Sigmoid colon (tissue), 6 donors: ENCODE measurements at regions not wholly inside any gene's neighbourhood (a gene's known extent, or its start where the extent isn't known, plus 50 kb on each side); places are given as distances from the start of the nearest gene placed in this dataset.

Experiments used
- DNase-seq: peaks from one replicate; pipeline ENCODE4 v3.0.0-alpha.2; 2019
- H3K27ac ChIP-seq, 4 donors: fragments of 200-600 bp; sonication (generic); one replicate each; pipeline ENCODE4 v1.5.1; 2016 to 2019; ENCODE audit warnings: mild to moderate bottlenecking in 1 of 4
- H3K27me3 ChIP-seq, 3 donors: fragments of 200-600 bp; sonication (generic); one replicate each; pipeline ENCODE4 v1.5.1; 2019; ENCODE audit warnings: mild to moderate bottlenecking in 1 of 3
- H3K36me3 ChIP-seq, 4 donors: fragments of 200-600 bp; sonication (generic); one replicate each; pipeline ENCODE4 v1.5.1; 2016 to 2019
- H3K4me1 ChIP-seq, 4 donors: fragments of 200-600 bp; sonication (generic); one replicate each; pipeline ENCODE4 v1.5.1; 2017 to 2019
- H3K4me3 ChIP-seq, 4 donors: fragments of 200-600 bp; sonication (generic); one replicate each; pipeline ENCODE4 v1.5.1; 2017 to 2019; ENCODE audit warnings: mild to moderate bottlenecking in 2 of 4, moderate library complexity in 1 of 4
- H3K9me3 ChIP-seq, 4 donors: fragments of 200-600 bp in 3 of 4; sonication (generic) in 3 of 4; one replicate each; pipeline versions ENCODE4 v1.5.1 to v1.6.1; 2013 to 2019
- CTCF ChIP-seq, 4 experiments: fragments of 450-650 bp in 3 of 4; fragments of 200-600 bp in 1 of 4; IDR thresholded peaks; one replicate each; pipeline ENCODE4 v1.5.1; 2016 to 2019; ENCODE audit warnings: antibody characterized with exemption in 4 of 4, mild to moderate bottlenecking in 3 of 4, moderate library complexity in 2 of 4
- EP300 ChIP-seq, 4 donors: sonication (generic); formaldehyde crosslinking; IDR thresholded peaks; one replicate each; pipeline ENCODE4 v1.6.1; 2017; ENCODE audit warnings: antibody characterized with exemption in 4 of 4
- POLR2A ChIP-seq, 2 donors: fragments of 450-650 bp; IDR thresholded peaks; one replicate each; pipeline ENCODE4 v1.6.1; 2016; ENCODE audit warnings: antibody characterized with exemption in 2 of 2, mild to moderate bottlenecking in 2 of 2, moderate library complexity in 2 of 2
- POLR2AphosphoS5 ChIP-seq, 4 donors: sonication (generic); formaldehyde crosslinking; IDR thresholded peaks; one replicate each; pipeline ENCODE4 v1.6.1; 2017; ENCODE audit warnings: antibody characterized with exemption in 4 of 4
- WGBS, 2 donors: extraction: QIAGEN DNeasy Blood & Tissue Kit; methylation state at CpG; one replicate each; pipeline ENCODE4 v1.1.7; 2013; 5-methylcytosine and 5-hydroxymethylcytosine counted together
- intact Hi-C: fragments of 100-400 bp; cut with DNase I; formaldehyde crosslinking; loops from one replicate; pipeline ENCODE4 v1.15.1; 2023
- donor health status: healthy with polysubstance abuse.
- donor health status: healthy.

- intact Hi-C loops = no loop called here
- H3K27ac ChIP-seq = no peak overlapping the region
- H3K9me3 ChIP-seq = peaks cover 0 to 4% (median 0%) of the 10 kb centered on the region in 4 donors
- WGBS, 2 donors = 76 to 78% methylated on average over 2 of the region's 2 CpGs
- H3K4me3 ChIP-seq = no peak overlapping the region
- no peaks in the 10 kb centered on the region for H3K27me3 ChIP-seq
- no peak for DNase-seq
- H3K36me3 ChIP-seq = no peaks in the 10 kb centered on the region
- no peak for TF ChIP-seq CTCF (IDR thresholded peaks at IDR 0.05)
- TF ChIP-seq POLR2A (IDR thresholded peaks at IDR 0.05) = no peak
- no peak for TF ChIP-seq POLR2AphosphoS5 (IDR thresholded peaks at IDR 0.05)
- TF ChIP-seq EP300 (IDR thresholded peaks at IDR 0.05) = no peak
- peaks cover 0 to 1% (median 0%) of the 10 kb centered on the region in 4 donors for H3K4me1 ChIP-seq
These were observed 112.8 kb upstream of the STEAP1B start for GRCh38 chr7:22612776-22613175.

- WGBS, 2 donors = 73 to 78% methylated on average over 4 of the region's 4 CpGs
- intact Hi-C loops = no loop called here
These were observed 111.7 kb upstream of the STEAP1B start for GRCh38 chr7:22611758-22612079.

GRCh38 chr7:22610951-22611757 is 111.2 kb upstream of the STEAP1B start:
- 80 to 85% methylated on average over 3 of the region's 3 CpGs for WGBS, 2 donors
- no peak for TF ChIP-seq POLR2AphosphoS5 (IDR thresholded peaks at IDR 0.05)
- TF ChIP-seq POLR2A (IDR thresholded peaks at IDR 0.05) = no peak
- TF ChIP-seq EP300 (IDR thresholded peaks at IDR 0.05) = no peak
- no peak for TF ChIP-seq CTCF (IDR thresholded peaks at IDR 0.05)
- Histone ChIP-seq H3K4me3 (no peak overlapping the region), H3K27ac (no peak overlapping the region), H3K4me1 (peaks cover 0 to 18% (median 8%) of the 10 kb centered on the region in 4 donors), H3K36me3 (no peaks in the 10 kb centered on the region), H3K9me3 (no peaks in the 10 kb centered on the region), H3K27me3 (no peaks in the 10 kb centered on the region)
- intact Hi-C loops = no loop called here
- DNase-seq = no peak

More at GRCh38 chr7:22611758-22612079, 111.7 kb upstream of the STEAP1B start:
- H3K9me3 ChIP-seq = no peaks in the 10 kb centered on the region
- H3K4me3 ChIP-seq = no peak overlapping the region
- no peak overlapping the region for H3K27ac ChIP-seq
- DNase-seq = no peak
- no peaks in the 10 kb centered on the region for H3K27me3 ChIP-seq
- H3K4me1 ChIP-seq = peaks cover 0 to 12% (median 7%) of the 10 kb centered on the region in 4 donors
- no peak for TF ChIP-seq POLR2A (IDR thresholded peaks at IDR 0.05)
- no peak for TF ChIP-seq EP300 (IDR thresholded peaks at IDR 0.05)
- no peak for TF ChIP-seq POLR2AphosphoS5 (IDR thresholded peaks at IDR 0.05)
- no peak for TF ChIP-seq CTCF (IDR thresholded peaks at IDR 0.05)
- no peaks in the 10 kb centered on the region for H3K36me3 ChIP-seq

GRCh38 chr7:22610263-22610662 is 110.3 kb upstream of the STEAP1B start:
- WGBS, 2 donors = 77 to 94% methylated on average over 3 of the region's 3 CpGs
- no peak for DNase-seq
- H3K27me3 ChIP-seq = no peaks in the 10 kb centered on the region
- intact Hi-C loops = no loop called here
- H3K4me1 ChIP-seq = peaks cover 0 to 19% (median 8%) of the 10 kb centered on the region in 4 donors
- no peak overlapping the region for H3K4me3 ChIP-seq
- no peaks in the 10 kb centered on the region for H3K36me3 ChIP-seq
- H3K27ac ChIP-seq = no peak overlapping the region
- TF ChIP-seq POLR2AphosphoS5 (IDR thresholded peaks at IDR 0.05) (no peak), EP300 (IDR thresholded peaks at IDR 0.05) (no peak), POLR2A (IDR thresholded peaks at IDR 0.05) (no peak), CTCF (IDR thresholded peaks at IDR 0.05) (no peak)
- no peaks in the 10 kb centered on the region for H3K9me3 ChIP-seq
